NCI-H82 treated with DMSO at 0.1 percent for 48 hours (cell line): ENCODE measurements at regions not wholly inside any gene's neighbourhood (a gene's known extent, or its start where the extent isn't known, plus 50 kb on each side); places are given as distances from the start of the nearest gene placed in this dataset.
A peak's percentile ranks its signal among the peaks of the same experiment; 100 is the strongest.
"Not testable (repeated sequence)": the region's sequence is repeated elsewhere in the genome, so short reads cannot be mapped to it uniquely, and the experiment has no call there.

ENCODE experiments used
- DNase-seq: peaks from one replicate; lab custom pipeline; 2025; ENCODE audit not compliant: unreplicated experiment; lab: John Stamatoyannopoulos, UW

DNA sequence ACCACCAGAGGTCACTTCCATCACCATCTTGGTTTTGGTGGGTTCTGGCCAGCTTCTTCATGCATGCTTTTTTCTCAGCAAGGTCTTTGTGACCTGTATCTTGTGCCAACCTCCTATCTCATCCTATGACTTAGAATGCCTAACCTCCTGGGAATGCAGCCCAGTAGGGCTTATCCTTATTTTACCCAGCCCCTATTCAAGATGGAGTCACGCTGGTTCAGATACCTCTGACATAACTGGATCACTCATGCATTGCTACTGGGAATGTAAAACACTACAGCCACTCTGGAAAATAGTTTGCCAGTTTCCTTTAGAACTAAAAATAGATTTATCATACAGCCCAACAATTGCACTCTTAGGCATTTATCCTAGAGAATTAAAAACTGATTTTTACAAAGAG, 219.2 kb downstream of the IRS1 start:
- no peak for DNase-seq

DNA sequence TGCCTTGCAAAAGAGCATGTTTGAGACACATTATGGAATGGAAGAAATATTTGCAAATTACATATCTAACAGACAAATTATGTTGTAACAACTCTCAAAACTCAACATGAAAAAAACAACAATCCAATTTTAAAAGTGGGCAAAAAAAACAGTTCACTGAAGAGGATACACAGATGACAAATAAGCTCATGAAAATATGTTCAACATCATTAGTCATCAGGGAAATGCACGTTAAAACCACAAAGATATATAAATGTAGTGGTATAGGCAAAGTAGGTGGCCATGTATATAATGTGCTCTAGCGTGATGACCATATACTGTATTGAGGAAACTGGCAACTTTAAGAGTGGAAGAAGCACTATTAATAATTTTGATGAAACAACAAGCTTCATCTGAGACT, 220.1 kb downstream of the IRS1 start:
- DNase-seq = no peak

DNA sequence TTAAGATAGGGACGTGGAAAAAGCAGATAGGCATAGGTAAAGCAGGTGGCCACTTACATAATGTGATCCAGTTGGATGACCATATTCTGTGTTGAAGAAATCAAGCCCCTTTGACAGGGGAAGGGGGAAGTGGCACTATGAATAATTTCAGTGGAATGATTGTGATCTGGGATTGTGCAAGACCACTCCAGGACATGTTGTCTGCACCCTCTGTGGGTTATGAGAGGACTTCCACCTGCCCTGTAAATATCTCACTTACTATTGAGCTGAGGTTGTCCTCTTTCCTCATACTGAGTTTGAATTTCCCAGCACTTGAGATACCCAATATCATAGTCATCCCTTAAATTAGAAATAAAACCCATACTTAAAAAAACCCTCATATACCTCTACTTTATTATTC, 220.7 kb downstream of the IRS1 start:
- DNase-seq = no peak

DNA sequence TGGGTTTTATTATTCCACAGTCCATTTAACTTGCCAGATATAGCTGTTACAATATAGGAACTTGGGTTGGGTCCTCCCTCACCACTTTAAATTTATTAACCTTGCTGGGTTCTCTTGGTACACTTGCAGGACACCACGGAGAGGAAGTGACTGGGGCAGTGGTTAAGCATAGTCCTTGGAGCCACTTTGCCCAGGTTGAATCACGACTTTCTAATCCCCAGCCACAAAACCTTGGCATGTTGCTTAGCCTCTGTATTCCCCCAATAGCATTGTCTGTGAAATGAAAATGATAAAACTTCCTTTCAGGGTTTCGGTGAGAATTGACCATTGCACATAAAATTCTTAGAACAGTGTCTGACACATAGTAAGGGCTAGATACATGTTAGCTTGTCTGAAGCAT, 221.2 kb downstream of the IRS1 start:
- no peak for DNase-seq

DNA sequence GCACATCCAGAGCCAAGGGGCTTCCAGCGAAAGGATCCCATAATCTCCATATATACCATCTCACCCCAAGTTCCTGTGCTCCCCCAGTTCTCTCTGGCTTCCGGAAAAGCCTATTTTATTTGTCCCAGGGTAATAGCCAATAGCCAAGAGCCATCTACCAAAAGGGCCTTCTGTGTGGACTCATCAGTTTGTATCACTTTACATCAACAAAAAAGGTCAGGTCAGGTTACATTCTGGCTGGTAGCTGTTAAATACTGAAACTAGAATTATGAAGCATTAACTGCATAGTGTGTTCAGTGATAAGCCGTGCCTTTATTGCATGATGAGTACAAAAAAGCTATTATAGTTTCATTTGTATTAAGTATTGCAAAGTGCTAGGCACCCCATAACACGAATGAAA, 223.7 kb downstream of the IRS1 start:
- no peak for DNase-seq

DNA sequence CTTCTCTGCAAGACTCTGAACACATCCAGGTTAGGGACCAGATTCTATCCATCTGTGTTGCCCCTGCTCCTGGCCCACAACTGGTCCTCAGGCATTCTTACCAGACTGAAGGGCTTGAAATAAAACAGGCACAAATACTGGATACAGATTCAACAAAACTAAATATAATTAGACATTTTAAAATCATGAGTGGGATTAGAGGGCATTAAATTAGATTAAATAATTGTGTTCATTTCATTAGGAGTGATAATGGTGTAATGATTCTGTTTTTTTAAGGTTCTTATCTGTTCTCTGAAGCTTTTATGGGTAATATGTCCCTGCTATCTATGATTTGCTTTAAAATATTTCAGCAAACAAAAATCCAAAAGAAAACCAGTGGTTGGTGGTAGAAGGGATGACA, 226.5 kb downstream of the IRS1 start:
- DNase-seq = no peak

DNA sequence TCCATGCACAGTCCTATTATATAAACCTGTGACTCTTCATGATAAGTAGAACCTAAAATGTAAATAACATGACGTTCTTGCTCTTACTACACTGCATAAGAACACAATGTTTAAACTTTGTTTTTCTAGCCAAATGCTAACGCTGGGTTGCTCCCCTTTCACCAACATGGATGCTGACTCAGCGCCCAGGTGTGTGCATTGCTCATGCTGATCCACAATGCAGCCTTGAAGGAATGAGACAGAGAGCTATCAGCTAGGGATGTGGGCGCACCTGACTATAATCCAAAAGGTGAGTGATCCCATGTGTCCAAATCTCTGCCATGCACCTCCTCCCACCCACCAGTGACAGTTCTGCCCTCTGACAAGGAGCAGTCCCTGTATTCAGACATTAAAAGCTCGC, 235.0 kb downstream of the IRS1 start:
- DNase-seq = no peak

DNA sequence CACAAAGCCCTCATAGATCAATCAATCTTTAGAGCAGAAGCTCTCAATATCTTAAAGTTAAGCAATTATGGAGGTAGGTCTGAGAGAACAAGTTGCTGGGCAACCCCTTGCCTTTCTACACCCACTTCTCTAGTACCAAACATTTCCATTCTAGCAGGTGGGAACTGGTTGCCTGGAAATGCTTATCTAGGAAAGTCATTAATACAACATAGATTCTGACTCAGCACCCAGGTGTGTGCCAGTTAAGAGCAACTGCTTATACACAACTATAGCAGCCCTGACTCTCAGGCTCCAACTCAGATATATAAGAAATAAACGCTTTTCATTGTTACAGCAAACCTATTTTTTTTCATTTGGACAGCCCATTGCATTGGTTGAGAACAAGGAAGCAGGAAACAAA, 237.7 kb downstream of the IRS1 start:
- DNase-seq = no peak

DNA sequence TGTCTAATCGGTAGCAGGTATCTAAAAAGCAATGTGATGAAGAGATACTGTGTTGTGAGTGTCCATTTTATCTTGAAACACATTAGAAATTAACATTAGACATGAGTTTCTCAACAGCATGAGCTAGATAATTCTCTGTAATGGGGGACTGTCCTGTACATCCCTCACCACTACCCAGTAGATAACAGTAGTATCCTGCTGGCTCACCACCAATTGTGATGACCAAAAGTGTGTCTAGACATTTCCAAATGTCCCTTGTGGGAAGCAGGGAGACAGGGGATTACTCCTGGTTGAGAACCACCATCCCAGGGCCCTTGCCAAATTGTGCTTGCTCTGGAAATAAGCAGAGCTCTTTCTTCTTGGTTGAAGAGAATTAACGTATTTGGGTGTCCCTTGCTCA, 239.3 kb downstream of the IRS1 start:
- no peak for DNase-seq

DNA sequence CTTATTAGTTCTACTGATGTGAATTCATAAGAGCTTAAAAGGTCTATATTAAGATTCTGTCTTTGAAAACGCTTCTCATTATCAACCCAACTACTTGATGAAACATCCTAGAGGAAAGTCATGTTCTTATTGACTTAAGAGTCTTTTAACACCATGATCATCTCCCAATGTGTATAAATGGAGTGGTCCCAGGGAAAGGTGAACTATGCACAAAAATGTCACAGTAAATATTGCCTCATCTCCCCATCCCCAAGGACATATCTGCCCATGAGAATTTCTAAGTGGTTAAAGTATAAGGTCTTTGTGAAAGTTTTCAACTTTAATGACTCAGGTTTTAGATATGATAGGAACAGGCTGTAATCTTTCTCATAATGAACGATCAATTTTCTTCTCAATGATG, 240.1 kb downstream of the IRS1 start:
- no peak for DNase-seq

DNA sequence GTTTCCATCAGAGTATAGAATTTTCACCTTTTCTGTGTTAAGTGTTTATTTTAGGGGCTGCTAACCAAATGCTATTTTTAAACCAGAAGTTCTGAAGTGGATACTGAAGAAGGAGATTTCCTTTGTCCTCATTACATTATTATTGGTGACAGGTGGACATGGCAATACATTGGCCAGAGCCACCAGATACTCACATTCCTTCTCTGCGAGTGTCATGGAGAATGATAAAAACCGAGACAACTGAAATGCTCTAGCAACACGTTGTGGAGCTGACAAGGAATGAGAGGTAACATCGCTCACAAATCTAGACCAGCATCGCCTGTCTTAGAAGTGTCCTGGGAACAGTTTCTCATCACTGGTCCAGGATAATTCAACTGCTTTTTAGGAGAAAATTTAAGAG, 241.2 kb downstream of the IRS1 start:
- DNase-seq = no peak

DNA sequence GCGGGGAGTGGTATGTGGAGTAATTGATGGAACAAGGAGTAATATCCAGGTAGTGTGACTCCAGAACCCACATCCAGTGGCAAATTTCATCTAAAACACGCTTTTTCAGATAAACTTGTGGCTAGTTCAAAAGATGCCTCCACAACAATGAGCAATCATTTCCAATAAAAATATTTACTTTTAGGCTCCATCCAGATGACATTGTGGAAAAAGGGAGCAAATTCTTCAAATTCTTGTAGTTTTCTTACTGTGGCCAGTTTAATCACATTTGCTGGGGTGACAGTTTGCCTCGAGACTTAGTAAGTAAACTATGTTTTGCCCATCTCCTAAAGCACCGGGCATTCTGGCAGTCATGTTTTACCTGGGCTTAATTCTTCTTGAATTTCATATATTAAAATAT, 243.6 kb downstream of the IRS1 start:
- DNase-seq = no peak

DNA sequence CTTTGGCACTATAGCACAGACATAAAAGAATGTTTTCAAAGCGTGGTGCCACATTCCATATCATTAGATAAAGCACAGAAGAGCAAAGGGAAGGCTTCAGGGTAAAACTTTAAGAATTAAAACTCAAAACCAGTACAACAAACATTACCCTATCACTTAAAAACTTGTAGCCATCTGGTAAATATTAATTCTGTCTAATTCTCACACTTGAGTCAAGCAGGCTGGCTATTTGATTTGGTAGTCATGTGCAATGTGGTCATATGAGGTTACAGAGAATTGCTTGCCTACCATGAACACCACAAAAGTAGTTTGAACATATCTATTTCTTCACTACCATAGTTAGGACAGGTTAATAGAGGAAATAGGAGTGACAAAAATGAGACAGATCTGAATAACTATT, 244.9 kb downstream of the IRS1 start:
- DNase-seq = no peak

DNA sequence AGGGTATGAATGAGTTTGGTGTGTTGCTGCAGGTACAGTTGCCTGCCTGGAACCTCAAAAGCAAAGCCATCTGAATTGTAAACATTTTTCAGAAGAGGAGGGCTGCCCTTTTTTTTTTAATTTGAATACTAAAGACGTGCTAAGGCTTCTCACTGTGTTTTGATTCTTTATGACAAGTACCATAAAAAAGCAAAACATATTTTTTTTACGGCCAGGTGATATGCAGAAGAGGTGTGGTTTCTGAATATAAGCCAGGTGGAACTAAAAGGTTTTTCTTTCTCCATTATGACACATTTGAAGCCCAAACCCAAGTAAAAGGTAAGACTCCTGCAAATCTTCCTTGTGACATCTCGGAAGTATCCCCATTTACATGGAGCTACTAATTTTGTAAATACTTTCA, 246.3 kb downstream of the IRS1 start:
- no peak for DNase-seq

DNA sequence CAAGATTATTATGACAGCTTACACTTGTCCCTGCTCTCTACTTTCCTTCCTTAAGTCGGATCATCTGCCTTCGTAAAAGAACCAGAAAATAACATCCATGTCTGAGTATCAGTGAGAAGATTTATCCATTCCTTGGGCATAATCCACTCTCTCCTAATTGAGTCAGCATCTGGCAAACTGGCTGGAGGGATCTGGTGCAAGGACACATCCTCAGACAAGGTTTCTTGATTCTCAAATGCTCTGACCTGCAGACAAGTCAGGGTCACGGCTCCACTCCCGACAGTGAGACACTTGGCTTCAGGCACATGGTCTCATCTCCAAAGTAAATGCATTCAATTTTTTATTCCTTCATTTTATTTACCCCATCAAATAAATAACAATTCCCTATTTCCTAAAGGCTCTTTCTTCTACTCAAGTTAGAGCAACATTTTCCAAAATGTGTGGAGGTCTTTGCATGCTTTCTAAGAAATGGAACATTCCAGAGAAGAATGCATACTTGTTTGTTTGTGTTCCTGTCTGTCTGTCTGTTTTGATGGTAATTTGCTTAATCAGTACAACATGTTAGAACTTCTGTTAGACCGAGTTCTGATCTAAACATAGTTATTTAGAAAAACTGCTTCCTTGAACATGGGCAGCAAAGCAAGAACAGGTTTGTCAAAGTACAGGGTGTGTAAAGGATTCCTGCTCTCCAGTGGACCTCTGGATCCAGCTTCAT, 246.9 kb downstream of the IRS1 start:
- peak; percentile 98 for DNase-seq

DNA sequence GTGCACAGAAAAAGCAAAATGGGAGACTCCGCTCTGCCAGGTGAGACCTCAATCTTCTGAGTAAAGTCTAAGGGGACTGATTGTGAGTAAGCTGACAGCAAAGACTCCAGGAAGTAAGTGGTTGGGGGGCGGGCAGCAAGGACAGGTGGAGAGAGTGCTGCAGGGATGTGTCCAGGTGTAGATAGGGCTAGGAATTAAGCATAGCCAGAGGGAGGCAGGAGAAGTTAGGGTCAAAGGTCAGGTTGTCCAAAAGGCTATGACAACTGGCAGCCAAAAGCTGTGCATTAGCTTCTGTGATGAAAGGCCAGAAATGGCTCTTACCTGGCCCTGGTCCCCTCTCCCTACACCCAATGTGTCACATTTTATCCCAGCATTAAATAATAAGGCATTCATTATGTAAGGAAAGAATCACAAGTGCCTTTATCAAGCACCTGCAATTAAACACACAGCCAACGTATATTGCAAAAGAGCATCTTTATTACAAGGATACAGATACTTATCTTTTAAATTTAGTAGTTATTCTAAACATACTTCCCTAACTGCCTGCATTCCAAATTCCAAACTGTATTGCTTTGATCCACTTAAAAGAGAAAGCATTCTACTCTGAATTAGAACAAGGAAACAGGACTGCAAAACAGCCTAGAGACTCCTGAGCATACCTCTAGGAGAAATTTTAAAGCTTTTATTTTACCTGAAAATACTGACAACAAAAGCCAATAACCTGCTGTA, 247.9 kb downstream of the IRS1 start:
- DNase-seq = no peak

DNA sequence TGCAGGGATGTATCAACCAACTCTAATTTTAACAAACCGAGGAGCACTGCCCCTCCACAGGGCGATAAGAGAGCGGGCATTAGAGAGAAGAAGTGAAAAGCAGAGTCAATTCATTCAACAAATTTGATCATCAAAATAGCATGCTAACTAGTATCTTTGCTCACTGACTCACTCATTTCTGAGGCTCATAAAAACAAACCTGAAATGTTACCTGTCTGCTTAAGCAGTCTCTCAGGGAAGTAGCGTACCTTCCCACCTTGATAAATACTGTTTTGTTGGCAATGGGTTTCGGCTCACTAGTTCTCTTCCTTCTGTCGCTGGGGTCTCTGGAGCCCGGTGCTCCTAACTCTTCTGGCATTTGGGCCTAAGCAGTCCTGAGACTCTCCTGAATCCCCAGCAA, 248.8 kb downstream of the IRS1 start:
- DNase-seq = no peak

DNA sequence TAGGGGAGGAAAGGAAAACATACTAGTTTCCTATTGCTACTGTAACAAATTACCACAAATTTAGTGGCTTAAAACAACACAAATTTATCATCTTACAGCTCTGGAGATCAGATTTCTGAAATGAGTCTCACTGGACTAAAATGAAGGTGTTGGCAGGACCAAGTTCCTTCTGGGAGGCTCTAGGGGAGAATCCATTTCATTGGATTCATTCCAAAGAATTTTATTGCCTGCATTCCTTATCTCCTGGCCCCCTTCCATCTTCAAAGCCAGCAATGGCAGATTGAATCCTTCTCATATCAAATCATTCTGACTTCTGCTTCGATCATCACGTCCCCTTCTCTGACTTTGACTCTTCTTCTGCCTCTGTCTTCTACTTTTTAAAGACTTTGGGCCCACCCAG, 250.9 kb downstream of the IRS1 start:
- DNase-seq = no peak

DNA sequence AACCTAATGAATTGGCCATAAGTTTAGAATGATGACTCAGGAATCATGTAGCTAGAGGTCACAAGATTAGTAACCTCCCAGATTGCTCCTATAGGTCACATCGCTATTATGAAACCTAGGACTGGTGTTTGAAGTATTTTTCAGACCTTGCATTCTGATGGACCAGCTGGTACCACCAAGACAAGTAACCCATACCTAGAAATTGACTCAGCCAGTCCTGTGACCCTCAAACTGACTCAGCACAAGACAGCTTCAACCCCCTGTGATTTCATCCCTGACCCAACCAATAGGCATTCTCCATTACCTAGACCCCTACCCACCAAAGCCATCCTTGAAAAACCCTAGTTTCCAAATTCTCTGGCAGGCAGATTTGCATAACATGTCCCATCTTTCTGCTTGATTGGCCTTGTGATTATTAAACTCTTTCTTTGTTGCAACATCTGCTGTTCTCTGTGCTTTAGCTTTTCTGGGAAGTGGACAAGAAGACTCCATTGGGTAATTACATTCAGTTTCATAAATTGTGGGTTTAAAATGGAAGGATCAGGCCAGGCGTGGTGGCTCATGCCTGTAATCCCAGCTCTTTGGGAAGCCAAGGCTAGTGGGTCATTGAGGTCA, 254.9 kb downstream of the IRS1 start:
- DNase-seq = no peak

DNA sequence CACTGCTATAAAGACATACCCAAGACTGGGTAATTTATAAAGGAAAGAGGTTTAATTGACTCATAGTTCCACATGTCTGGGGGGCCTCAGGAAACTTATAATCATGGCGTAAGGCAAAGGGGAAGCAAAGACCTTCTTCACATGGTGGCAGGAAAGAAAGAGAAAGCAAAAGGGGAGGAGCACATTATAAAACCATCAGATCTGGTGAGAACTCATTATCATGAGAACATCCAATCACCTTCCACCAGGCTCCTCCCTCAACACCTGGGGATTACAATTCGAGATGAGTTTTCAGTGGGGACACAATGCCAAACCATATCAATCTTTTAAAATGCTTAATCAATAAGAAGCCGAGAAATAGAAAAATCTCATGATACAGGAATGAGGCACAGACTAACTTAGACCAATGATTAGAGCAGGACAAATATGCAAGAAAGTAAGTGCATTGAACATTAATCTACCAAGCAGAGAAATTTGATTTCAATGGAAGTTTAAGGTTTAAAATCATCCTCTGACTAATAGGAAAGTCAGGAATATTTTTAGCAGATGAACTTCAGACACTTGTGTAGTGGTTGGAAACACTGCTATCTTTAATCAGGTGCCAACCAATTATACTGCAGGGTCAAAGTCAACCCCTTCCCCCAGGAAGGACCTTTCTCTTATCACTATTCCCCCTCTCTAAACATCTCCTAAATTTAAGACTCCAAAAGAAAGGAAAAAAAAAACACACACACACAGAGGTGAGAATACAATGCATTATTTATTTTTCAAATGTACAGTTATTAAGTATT, 259.2 kb downstream of the IRS1 start:
- DNase-seq = no peak

DNA sequence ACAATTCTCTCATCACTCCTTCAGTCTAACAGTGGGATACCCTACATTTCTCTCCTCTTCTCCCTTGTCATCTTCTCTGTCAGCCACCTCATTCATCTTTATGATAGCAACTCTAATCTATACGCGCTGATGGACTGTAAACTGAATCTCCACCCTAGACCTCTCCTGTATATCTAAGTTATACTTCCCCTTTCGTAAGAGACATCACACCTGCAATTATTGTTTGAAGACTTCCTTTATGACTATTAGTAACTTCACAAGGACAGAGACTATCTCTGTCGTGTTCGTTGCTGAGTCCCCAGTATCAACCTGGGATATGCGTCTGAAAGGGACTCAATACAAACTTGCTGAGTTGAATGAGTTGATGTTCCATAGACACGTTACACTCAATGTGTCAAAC, 263.2 kb downstream of the IRS1 start:
- DNase-seq = no peak

DNA sequence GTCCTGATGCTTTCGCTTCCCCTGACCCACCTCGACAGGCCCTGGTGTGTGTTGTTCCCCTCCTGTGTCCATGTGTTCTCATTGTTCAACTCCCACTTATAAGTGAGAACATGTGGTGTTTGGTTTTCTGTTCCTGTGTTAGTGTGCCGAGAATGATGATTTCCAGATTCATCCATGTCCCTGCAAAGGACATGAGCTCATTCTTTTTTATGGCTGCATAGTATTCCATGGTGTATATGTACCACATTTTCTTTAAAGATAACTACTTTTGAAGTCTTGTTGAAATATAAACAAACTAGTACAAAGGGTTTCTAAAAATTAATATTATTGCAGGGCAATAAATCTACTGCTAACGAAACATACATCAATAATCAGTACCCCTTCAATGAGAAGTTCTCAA, 266.6 kb downstream of the IRS1 start:
- not testable (repeated sequence) for DNase-seq
